ENCODE measurements at regions not wholly inside any gene's neighbourhood (a gene's known extent, or its start where the extent isn't known, plus 50 kb on each side); places are given as distances from the start of the nearest gene placed in this dataset.

GRCh38 chr1:71232786-71233185 lies 152.0 kb upstream of the ZRANB2 start:
- H3K27ac ChIP-seq = no peak overlapping the region
- ATAC-seq = no peak
- no peak for TF ChIP-seq CTCF (IDR thresholded peaks at IDR 0.05)

GRCh38 chr1:71232166-71232763 lies 151.4 kb upstream of the ZRANB2 start:
- Histone ChIP-seq H3K4me3 (no peak overlapping the region), H3K36me3 (no peaks in the 10 kb centered on the region), H3K27ac (no peak overlapping the region), H3K27me3 (no peaks in the 10 kb centered on the region), H3K4me1 (no peaks in the 10 kb centered on the region), H3K9me3 (no peaks in the 10 kb centered on the region)
- intact Hi-C loops (cut with DNase I) = no loop called here
- ATAC-seq (no peak), DNase-seq (peak in 1 of 4 donors; percentile 26)
- TF ChIP-seq CTCF (IDR thresholded peaks at IDR 0.05) = no peak

More at GRCh38 chr1:71232786-71233185, 152.0 kb upstream of the ZRANB2 start:
- no peaks in the 10 kb centered on the region for H3K4me1 ChIP-seq
- intact Hi-C loops (cut with DNase I) = no loop called here
- H3K27me3 ChIP-seq = no peaks in the 10 kb centered on the region
- no peaks in the 10 kb centered on the region for H3K9me3 ChIP-seq
- no peaks in the 10 kb centered on the region for H3K36me3 ChIP-seq
- no peak overlapping the region for H3K4me3 ChIP-seq
- no peak for DNase-seq

GRCh38 chr1:71231751-71232150 lies 150.9 kb upstream of the ZRANB2 start:
- H3K4me3 ChIP-seq = no peak overlapping the region
- TF ChIP-seq CTCF (IDR thresholded peaks at IDR 0.05) = no peak
- no peak overlapping the region for H3K27ac ChIP-seq
- no peaks in the 10 kb centered on the region for H3K27me3 ChIP-seq
- DNase-seq = no peak
- intact Hi-C loops (cut with DNase I) = no loop called here
- no peaks in the 10 kb centered on the region for H3K9me3 ChIP-seq
- no peaks in the 10 kb centered on the region for H3K36me3 ChIP-seq
- H3K4me1 ChIP-seq = no peaks in the 10 kb centered on the region
- ATAC-seq = no peak

- Histone ChIP-seq H3K9me3 (no peaks in the 10 kb centered on the region), H3K36me3 (no peaks in the 10 kb centered on the region), H3K4me1 (no peaks in the 10 kb centered on the region), H3K27me3 (no peaks in the 10 kb centered on the region), H3K4me3 (no peak overlapping the region), H3K27ac (no peak overlapping the region)
- ATAC-seq (no peak), DNase-seq (peak in 1 of 4 donors; percentile 10)
- intact Hi-C loops (cut with DNase I) = no loop called here
- TF ChIP-seq CTCF (IDR thresholded peaks at IDR 0.05) = no peak
Observed at GRCh38 chr1:71228742-71229365, 148.0 kb upstream of the ZRANB2 start.

GRCh38 chr1:71228241-71228640 lies 147.4 kb upstream of the ZRANB2 start:
- no peaks in the 10 kb centered on the region for H3K36me3 ChIP-seq
- H3K9me3 ChIP-seq = no peaks in the 10 kb centered on the region
- H3K4me1 ChIP-seq = no peaks in the 10 kb centered on the region
- no peak for TF ChIP-seq CTCF (IDR thresholded peaks at IDR 0.05)
- intact Hi-C loops (cut with DNase I) = no loop called here
- no peak overlapping the region for H3K27ac ChIP-seq
- ATAC-seq (no peak), DNase-seq (no peak)
- no peak overlapping the region for H3K4me3 ChIP-seq
- H3K27me3 ChIP-seq = no peaks in the 10 kb centered on the region
